GM18502 (cell line): ENCODE measurements at regions not wholly inside any gene's neighbourhood (a gene's known extent, or its start where the extent isn't known, plus 50 kb on each side); places are given as distances from the start of the nearest gene placed in this dataset.

Source experiments
- ATAC-seq: cut with Tn5 transposase; IDR thresholded peaks from one replicate; pipeline ENCODE4 v1.9.1; 2021; ENCODE audit warnings: mild to moderate bottlenecking; ENCODE audit not compliant: unreplicated experiment, poor library complexity

- no peak for ATAC-seq
These were observed 224.8 kb upstream of the ZBED5 start for GRCh38 chr11:11082646-11083045.

GRCh38 chr11:11081776-11082175 lies 223.9 kb upstream of the ZBED5 start:
- ATAC-seq, result no peak

- no peak for ATAC-seq
These were observed 223.4 kb upstream of the ZBED5 start for GRCh38 chr11:11081288-11081687.

DNA sequence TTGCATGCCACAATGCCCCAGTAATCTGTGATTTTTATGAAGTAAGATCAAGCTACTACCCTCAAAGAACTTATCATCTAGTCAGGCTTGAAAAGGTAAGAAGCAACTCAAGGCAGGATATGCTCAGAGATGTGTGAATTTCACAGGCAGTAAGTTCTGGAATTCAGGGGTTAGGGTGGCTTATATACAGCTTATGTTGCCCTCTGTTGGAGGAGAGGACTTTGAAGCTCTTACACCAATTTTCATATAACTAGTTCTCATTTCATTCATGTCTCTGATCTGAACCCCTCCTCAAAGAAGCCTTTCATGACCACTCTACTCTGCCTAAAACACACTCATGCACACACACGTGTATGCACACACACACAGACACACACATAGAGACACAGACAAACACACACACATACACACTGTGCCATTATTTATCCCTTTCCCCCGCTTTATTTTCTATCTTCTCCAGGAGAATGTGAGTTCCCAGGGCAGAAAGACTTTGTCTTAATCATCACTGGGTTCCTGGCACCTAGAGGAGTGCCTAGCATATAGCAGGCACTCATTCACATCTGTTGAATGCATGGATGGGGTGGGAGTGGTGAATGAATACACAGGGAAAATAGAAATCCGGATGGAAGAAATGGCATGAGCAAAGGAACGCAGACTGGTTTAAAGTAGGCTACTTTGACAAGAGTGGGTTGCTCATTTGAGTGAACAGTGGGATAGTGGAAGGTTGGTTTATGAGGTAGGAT lies 220.7 kb upstream of the ZBED5 start:
- no peak for ATAC-seq

DNA sequence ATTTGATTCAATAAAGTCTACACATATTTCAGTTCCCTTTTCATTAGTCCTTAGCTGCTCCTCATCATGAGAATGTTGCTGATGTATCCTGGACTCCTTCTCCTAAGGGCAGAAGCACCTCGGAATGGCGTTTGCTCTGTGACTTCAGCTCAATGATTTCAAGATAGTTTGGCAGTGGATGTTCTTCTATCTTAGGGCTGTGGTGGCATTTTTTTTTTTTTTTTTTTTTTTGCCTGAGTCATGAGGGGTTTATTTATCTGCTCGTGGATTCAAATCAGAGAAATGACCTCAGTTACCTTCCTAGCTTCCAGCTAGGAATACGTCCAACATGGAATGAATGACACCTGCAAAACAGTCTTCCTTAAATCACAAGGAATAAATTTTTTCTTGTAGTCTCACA lies 220.0 kb upstream of the ZBED5 start:
- ATAC-seq, result no peak

GRCh38 chr11:11076879-11077278 lies 219.0 kb upstream of the ZBED5 start:
- ATAC-seq, result no peak

DNA sequence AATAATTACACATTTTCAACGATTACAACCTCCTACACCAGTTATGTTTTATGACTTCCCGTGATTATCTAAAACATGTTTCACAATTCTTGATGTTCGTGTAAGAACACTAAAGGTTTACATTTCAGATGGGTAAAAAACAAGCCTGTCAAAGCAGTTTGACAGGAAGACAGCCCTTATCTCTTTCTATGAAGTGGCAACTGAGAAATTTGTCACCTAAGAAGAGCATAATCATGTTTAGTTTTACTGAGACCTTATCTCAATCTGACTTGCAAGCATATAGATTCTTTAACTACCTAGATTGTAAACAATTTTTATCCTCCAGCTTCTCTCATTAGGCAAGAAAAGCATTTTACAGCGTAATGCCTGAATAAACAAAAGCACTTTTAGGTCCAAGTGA lies 218.4 kb upstream of the ZBED5 start:
- no peak for ATAC-seq

GRCh38 chr11:11075515-11076171 lies 217.8 kb upstream of the ZBED5 start:
- ATAC-seq, result no peak

- ATAC-seq, result no peak
These were observed 217.0 kb upstream of the ZBED5 start for GRCh38 chr11:11074686-11075335.

- ATAC-seq, result no peak
These were observed 216.1 kb upstream of the ZBED5 start for GRCh38 chr11:11073996-11074395.

DNA sequence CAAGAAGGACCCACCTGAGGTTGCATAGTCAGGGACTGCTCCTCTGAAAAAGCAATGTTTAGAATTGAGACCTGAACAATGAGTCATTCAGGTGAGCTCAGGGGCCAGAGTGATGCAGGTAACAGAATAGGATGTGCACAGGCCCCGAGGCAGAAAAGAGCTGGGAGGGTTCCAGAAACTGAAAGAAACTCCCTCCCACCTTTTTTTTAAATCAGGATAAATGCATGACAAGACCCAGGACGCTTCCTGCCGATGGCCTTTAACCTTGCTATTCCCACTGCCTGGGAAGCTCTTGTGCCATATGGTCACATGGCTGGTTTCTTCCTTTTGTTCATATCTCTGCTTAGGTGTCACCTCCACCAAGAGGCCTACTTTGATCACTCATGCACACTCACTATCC lies 214.2 kb upstream of the ZBED5 start:
- no peak for ATAC-seq

DNA sequence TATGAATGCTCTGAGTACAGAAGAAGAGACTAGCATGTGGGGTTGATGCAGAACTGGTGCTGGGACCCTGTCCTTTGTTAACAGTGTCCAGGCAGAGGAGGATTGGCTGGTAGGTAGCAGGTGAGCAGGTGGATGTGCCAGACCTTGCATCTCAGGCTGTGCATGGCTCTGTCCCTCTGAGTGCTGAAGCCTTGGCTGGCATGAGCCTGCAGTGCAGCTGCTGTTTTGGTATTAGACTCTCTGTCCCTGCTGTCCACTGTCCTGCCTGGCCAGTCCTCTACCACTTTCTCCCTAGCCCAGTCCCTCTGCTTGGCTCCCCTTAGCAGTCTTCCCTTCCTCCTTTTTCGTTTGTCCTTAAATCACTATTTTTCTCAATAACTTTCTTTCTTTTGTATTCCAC lies 213.6 kb upstream of the ZBED5 start:
- no peak for ATAC-seq

GRCh38 chr11:11070976-11071375 lies 213.1 kb upstream of the ZBED5 start:
- no peak for ATAC-seq

DNA sequence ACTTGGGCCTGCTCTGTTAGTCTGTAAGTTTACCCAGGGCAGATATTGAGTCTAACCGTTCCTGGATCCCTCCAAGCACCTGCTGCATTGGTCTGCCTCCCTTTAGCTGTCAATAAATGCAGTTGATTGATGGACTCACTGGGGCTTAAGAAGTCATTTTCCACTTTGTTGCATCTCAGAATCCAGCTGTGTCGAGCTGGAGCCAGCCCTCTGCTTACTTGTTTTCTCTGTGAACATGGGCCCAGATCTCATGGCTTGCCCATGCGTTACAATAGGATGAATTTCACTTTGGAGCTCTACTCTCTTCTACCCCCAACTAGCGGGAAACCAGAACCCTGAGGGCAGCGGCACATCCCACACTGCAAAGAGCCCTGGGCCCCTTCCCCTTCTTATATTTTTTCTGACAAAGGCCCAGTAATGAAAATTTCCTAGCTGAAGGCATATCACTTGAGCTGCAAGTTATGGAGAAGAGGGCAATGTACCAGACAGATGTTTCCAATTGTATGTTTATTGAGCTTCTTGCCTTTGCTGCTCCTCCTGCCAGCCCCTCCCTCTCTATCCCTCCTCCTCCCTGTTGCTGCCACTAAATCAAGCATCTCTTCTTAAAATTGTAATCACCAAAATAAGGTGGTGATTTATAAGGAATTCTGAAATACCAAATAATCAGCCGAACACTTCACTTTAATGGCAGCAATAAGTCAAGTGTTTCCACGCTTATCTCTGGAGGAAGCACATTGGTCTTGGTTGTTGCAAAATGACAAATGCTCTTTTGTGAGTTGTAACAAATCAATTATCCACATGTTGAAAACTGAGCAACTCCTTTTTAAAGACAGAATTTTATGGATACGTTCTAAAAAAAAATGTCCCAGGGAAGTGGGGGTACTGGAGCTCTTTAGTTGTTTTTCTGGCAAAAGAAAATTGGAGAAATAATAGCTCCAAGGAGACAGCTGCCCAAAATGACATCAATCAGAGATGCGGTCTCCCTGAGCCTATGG lies 212.3 kb upstream of the ZBED5 start:
- no peak for ATAC-seq

DNA sequence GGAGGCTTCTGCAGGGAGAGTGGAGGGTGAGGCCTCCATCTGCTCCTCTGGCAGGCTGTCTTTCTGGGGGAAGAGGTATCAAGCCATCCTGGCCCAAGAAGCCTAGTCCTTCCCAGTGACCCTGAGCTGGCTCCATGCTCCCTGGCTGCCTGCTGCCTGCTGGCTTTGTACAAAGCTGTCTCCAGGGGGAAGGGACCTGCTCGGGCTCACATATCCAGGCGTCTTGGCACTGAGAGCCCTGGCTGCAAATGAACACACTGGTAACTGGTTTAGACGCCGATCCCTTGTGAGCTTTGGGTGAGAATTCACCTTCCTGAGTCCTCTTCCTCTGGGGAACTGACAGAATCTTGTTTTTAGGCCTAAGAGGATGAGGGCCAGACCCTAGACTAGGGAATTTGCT lies 210.3 kb upstream of the ZBED5 start:
- ATAC-seq, result no peak

DNA sequence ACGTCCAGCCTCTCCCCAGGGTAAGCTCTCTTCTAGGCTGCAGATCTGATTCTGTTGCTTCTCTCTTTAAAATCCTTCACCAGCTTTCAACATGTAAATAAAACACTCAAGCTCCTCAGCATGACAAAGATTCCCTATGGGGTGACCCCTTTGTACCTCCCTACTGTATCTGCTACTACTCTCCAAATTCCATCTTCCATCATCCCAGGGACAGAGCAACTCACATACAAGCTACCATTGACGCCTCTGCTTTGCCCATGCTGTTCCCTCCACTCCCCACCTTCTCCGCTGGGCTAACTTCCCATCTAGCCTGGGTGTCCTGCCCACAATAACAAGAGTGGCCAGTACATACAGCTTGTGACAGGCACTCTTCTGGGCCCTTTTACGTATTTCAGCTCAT lies 207.5 kb upstream of the ZBED5 start:
- ATAC-seq, result no peak

DNA sequence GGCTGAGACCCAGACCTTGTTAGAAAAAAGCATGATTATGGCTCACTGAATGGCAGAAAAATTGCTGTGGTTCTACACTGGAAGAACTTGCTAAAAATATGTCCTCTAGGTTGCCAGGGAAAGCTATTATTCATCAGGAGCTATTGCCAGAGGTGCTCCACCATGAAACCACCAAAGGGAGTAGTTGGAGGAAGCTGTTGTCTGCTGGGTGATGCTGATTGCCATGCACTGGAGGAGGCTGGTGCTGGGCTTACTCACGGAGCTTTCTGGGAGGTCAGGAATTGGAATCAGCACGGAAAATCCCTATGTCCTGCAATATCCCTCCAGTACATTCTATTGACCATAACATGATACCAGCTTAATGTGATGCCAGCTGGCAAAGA lies 199.6 kb upstream of the ZBED5 start:
- ATAC-seq, result no peak

- ATAC-seq, result no peak
These were observed 199.1 kb upstream of the ZBED5 start for GRCh38 chr11:11056749-11057471.

DNA sequence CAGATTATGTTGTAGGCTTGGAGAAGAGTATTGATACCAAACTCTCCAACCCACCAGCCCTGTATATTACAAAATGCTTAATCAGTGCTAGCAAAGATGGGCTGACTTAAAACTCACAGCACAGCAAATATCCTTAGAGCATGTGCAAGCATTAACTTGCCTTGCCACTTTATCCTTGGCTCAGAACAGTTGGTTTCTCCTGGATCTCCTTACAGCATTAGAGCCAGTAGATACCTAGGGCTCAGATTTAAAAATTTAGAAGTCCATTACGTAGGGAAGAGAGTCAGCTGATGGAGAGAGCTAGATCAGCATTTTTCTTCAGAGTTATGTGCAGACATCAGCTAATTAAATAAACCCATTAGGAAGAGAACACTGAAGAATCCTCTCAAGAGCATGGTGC lies 198.5 kb upstream of the ZBED5 start:
- ATAC-seq, result no peak
